Stimulated activated CD4-positive, alpha-beta T cell treated with anti-CD3 and anti-CD28 coated beads, TNF-alpha, amount 100 ng/mL, for 1 hour (primary cell): ENCODE measurements at regions not wholly inside any gene's neighbourhood (a gene's known extent, or its start where the extent isn't known, plus 50 kb on each side); places are given as distances from the start of the nearest gene placed in this dataset.

Experiments
- DNase-seq, 3 donors: peaks; one replicate each; pipeline ENCODE4 v3.0.0-alpha.2; 2020; ENCODE audit warnings: low read depth in 3 of 3, low spot score in 1 of 3

DNA sequence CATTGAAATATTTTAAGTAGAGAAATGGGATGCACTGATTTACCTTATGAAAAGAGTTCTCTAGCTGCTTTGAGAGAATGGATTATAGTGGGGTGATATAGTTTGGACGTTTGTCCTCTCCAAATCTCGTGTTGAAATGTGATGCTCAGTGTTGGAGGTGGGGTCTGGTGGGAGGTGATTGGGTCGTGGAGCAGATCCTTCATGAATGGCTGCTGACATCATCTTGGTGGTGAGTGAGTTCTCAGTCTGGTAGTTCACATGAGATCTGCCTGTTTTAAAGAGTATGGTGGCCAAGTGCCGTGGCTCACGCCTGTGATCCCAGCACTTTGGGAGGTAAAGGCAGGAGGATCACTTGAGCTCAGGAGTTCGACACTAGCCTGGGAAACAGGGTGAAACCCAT, 58.7 kb upstream of the SH3RF3 start:
- DNase-seq = no peak

DNA sequence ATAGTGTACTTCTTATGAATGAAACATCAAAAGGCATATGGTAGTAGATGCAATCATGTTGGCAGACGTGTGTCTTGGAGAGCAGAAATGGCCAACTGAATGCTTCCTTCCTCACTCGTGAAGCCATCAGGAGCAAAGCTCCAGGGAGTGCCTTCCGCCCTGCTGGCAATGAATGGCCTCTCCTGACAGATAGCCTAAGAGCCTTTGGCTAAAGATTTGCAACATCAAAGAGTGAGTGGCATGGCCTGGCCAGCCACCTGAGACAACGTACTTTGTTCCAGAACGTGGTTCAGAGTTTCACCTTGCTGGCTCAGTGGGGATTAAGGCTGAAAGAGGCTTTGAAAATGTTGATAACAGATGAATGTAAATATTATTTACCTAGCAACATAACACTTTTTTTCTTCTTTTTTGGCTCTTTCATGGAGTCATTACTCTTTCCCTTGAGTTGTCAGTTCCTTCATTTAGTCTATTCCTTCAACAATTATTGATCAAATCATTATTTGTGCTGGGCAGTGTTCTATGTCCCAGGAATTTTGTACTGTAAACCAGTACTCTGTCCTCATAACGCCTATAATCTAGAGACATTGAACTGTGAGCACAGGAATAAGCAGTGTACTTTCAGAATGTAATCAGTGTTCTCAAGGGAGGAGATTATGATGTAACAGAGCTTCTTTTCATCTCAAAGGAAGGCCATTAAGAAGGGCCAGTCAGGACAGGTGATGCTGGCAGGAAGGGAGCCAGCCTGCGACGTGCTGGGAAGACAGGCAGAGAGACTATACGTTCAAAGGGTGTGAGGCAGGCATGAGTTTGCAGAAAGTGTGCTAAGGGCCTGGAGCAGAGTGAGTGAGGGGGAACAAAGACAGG, 59.4 kb upstream of the SH3RF3 start:
- DNase-seq = no peak

- no peak for DNase-seq
These were observed 60.2 kb upstream of the SH3RF3 start for GRCh38 chr2:109068811-109069210.

DNA sequence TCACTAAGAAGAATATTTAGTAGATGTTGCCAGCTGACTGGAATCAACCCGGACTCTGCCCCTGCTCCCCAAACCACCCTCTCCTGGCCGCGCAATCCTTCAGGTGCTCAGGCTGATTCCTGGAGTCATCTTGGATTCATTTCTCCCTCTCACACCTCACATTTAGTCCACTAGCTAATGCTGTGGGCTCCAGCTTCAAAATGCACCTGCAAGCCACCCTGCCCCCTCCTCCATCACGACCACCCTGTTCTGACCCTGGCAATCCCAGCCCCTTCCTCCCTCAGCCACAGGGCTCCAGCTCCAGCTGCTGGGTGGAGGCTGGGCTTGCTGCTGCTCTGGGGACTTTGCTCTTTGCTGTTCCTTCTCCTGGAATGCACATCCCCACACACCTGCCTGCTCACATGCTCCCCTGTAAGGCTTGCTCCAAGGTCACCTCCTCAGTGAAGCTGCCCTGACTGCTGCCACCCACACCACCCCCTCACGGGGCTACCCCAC, 61.3 kb upstream of the SH3RF3 start:
- DNase-seq = no peak

DNA sequence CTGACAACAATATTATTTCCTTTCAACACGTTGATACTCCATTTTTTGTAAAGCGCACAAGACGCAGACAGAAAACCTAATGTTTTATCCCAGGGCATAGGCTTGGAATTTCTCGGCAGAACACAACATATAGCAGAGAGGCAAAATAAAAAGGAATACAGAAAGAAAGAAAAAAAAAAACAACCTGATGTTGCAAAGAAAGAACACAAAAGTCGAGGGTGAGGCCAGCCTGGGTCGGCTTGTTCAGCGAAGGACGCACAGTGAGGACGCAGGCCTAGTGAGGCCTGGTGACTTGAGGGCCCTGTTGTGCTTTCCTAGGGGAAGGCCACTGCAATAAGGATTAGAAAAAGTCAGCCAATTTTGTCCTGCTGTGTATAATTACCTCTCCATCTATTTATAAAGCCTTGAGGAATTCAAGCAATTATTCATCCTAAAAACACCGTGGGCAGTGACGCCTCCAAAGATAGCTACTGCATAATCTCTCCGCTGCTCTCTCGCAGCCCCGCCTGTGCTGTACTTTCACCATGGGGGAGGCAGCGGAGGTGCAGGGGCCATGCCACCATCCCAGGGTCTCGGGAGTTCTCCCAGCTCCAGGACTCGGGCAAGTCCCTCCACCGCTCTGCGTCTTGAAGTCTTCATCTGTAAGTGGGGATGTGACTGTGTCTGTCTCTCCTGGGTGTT, 61.9 kb upstream of the SH3RF3 start:
- DNase-seq = no peak

GRCh38 chr2:109066501-109066900, 62.5 kb upstream of the SH3RF3 start:
- no peak for DNase-seq

GRCh38 chr2:109065391-109065734, 63.6 kb upstream of the SH3RF3 start:
- DNase-seq = no peak

DNA sequence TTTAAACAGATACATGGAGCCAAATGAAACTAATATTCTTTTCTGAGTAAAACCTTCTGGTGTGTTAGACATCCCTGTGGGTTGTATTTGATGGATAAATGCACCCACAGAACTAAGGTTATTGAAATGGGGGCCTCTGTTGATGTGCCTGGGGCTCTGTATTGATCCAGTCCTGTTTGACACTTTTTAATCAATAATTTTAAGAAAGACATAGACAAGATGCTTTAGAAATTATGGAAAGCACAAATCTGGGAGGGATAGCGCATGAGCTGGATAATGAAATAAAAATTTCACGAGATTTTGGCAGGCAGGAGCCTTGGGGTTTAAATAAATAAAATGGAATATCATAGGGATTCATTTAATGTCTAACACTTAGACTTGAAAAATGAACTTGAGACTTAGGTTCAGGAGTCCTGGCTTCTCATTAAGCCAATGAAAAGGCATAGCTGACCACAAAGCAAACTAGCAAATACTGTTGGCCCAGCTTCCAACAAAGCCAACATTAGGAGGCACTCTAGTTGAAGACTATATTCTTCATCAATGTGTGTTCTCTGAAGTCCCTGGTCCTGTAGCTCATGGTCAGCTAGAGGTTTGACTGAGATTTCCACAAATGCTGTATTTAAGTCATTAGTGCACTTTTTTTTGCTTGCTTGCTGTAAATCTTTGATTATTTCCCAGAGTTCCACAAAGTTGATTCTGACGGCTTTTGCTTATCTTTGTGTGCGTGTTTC, 64.2 kb upstream of the SH3RF3 start:
- DNase-seq = no peak

DNA sequence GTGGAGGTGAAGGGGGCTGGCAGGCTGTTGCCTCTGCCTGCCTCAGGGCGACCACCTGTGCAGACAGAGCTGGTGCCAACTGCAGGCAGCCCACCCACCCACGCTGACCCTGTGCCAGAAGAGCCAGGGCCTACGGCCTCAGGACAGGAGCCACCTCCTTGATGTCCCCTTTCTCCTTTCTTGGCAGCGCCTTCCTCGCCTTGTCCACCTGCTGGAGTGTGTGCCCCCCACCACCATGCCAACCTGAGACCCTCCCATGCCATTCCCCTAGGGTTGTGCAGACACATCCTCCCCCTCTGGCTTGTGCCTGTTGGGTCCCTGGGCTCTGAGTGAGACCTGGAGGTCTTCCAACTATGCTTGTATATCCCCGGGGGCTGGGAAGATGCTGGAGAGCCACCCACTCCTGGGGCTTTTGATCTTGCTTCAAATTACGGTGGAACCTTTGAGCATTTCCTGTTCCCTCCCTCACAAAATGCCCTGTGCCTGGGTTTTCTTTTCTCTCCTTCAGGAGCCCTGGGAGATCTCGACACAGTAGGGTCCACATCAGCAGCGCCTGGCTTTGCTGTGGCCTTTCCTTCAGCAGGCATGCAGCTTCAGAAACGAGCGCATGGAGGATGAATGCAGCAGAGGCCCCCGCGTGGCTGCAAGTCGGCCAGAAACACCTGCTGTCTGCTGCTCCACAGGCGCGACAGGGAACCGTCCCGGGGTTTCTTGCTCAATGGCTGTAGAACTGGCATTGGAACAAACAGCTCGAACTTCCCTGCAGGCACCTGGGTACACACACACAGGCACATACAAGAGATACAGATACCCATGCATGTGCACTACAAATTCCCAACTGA, 65.9 kb upstream of the SH3RF3 start:
- peak in 1 of 3 donors; percentile 9 for DNase-seq

DNA sequence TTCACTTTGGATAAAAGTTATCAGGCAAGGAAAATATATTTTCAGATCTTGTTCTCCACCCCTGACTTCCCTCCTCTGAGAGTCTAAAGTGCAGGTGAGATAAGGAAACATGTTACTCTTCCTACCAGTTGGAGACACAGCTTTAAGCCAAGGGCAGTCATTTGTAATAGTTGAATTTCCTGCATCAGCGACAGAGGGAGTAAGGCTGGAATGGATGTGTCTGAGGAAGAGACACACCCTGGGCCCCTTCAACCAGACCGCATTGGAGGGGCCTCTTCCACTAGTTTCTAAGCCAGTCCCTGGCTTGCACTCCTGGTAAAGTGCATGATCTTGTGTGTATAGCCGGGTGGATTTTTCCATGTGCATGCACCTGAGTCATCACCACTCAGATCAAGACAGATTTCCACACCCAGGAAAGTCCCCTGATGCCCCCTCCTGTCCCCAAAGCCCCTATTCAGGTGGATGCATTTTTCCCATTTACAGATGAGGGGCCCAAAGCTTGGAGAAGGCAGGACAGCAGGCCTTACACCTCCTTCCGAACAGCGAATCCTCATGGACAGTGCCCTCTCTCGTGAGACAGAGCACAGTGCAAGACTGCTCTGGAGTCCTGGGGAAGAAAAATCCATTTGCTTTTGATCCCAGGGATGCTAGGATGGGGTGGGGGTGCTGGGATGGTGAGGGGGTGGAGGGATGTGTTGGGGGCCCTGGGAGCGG, 66.7 kb upstream of the SH3RF3 start:
- DNase-seq = no peak

DNA sequence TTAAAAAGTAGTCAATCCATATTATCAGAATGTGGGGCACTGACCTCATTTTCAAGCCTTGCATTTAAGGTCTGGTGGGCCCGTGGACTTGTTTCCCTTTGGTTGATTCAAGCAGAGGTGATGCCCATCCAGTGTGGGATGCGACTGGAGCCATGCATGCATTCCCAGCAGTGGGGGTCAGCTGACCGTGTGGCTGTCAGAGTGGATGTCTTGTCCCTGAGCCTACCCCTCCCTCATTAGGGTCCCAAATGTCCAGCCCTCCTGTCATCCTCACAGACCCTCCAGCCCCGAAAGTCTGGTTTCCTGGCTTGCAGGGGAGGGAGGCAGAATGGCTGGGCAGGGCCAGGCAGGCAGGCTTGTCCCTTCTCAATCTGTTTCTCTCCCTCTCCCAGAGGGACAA, 67.3 kb upstream of the SH3RF3 start:
- DNase-seq = no peak

DNA sequence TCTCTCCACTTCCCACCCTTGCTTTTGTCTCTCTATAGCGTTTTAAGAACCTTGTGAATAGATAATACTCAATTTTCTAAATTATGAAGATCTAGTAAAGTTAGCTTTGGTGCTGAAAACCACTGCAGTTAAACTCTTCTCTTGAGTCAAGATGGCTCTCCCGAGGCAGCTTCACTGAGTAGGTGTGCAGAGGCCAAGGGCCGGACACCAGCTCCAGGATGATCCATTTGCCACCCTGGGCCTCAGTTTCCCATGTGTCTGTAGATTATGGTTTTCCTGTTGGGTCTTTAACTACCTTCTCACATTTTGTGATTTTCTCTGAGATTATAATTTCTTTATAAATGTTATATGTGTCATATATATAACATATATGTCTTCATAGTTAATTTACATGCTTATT, 68.5 kb upstream of the SH3RF3 start:
- DNase-seq = no peak

DNA sequence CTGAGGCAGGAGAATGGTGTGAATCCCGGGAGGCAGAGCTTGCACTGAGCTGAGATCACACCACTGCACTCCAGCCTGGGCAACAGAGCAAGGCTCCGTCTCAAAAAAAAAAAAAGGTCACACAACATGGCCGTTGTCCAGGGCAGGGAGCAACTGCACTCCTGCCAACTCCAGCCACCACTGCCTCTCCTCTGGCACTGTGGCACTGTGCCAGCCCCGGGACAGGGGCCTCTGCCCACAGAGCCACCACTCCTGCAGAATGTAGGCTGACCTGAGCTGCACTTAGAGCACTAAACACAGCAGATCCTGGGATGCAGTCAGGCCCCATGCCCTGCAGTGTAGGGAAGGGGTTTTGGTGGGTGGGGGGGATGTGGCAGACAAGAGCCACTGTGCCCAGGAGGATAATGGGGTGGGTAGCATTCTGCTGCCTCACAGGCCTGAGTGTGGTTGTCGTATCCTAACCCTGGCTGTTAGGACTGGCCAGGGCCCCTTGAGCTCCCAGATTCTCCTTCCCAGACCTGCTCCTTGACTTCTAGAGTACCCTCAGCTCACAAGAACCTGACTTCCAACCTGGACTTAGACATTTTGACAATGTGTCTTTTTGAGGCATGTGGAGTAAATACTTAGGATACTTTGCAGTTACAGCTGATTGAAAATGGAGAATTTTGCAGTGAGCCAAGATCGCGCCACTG, 69.4 kb upstream of the SH3RF3 start:
- DNase-seq = no peak

- DNase-seq = no peak
These were observed 69.8 kb upstream of the EDAR start for GRCh38 chr2:109058802-109059201.

DNA sequence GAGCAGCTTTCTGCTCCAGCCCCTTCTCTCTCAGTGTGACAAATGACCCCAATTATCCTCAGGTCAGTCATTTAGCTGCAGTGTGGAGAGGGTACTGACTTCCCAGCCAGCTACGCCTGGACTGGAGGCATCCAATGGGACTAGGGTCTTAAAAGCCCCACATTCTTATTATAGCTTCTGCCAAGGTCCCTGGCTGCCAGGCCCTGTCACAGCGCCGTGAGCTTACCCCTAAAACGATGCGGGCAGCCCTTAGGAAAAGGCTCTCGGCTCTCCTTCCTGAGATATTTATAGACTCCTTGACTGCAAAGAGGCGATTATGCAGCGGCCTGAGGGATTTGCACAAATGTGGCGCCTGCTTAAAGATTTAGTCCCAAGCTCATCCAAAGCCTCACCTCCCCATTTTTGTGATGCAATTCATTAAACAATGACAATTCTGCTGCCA, 69.2 kb upstream of the EDAR start:
- DNase-seq = no peak

GRCh38 chr2:109057686-109058085, 68.7 kb upstream of the EDAR start:
- DNase-seq = peak in 1 of 3 donors; percentile 18

DNA sequence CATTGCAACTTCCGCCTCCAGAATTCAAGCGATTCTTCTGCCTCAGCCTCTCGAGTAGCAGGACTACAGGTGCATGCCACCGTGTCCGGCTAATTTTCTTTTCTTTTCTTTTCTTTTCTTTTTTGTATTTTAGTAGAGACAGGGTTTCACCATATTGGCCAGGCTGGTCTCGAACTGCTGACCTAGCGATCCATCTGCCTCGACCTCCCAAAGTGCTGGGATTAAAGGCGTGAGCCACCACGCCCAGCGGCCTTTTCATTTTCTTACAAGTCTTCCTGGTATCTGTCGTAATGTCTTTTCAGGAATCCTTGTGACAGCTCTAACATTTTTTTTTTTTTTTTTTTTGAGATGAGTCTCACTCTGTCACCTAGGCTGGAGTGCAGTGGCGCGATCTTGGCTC, 66.4 kb upstream of the EDAR start:
- DNase-seq = no peak

DNA sequence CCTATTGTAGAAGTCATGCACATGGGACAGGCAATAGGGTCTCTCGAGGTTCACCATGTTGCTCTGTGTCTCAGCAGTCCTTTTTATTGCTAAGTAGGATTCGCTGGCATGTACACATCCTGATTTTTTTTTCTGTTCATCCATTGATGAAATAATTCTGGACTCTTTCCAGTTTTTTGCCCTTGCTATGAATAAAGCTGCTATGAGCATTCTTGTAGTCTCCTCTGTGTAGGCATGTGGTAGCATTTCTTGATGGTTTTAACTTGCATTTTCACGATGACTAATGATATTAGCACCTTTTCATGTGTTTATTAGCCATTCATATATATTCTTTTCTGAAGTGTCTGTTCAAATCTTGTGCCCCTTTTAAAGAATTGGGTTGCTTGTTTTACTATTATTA, 65.8 kb upstream of the EDAR start:
- no peak for DNase-seq

DNA sequence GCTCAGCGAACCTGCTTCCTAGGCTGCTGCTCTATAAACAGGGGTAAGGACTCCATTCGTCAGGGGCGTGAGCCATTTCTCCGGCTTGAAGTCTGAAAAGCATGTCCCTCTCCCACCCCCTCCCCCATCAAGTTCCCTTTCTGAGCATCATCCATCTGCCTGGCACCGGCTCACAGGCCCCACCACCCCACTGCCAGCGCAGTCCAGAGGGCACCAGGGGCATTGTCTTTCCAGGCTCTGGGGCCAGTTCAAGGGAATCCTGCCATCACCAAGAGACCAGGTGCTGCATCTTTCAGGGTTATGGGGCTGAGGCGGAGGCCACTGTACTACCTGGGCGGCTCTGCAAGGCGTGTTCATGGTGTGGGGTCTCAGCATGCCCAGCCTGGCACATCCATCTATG, 64.7 kb upstream of the EDAR start:
- no peak for DNase-seq

DNA sequence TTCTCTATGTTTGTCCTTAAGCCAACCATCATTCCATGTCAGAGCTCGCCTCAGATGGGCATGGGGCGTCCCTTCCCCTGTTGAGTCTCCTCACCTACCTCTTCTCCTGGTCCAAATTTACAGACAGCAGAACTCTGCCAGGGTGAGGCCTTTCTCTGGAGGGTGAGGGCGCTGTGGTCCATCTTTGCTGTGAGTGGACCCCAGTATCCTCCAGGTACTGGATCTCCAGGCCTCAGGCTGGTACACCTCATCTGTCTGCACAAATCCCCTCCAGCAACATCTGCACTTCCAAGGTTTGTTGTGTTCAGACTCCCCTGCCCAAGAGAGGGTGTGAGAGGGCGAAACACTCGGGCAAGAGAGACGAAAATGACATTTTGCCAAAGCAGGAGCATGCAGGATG, 63.9 kb upstream of the EDAR start:
- no peak for DNase-seq
